ENCODE measurements at regions not wholly inside any gene's neighbourhood (a gene's known extent, or its start where the extent isn't known, plus 50 kb on each side); places are given as distances from the start of the nearest gene placed in this dataset.
A peak's percentile ranks its signal among the peaks of the same experiment; 100 is the strongest.

DNA sequence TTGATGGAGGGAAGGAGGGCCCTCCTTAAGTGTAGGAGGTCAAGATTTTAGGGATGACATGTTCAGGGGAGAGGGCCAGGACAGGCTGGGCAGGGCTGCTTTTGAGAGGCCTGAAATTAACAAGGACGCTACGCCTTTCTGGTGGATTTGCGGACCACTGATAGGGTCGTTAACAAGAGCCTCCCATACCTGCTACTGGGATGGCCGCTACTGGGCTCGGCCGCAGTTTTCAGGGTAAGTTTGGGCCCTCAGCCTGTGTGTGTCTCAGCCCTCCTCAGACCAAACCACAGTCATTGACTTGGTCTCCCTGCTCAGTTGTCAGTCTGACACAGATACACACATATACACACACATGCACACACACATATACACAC is 180.9 kb downstream of the SMAD2 start:
- TF ChIP-seq ZFX (IDR thresholded peaks at IDR 0.05): no peak
- TF ChIP-seq, protein P1, sequence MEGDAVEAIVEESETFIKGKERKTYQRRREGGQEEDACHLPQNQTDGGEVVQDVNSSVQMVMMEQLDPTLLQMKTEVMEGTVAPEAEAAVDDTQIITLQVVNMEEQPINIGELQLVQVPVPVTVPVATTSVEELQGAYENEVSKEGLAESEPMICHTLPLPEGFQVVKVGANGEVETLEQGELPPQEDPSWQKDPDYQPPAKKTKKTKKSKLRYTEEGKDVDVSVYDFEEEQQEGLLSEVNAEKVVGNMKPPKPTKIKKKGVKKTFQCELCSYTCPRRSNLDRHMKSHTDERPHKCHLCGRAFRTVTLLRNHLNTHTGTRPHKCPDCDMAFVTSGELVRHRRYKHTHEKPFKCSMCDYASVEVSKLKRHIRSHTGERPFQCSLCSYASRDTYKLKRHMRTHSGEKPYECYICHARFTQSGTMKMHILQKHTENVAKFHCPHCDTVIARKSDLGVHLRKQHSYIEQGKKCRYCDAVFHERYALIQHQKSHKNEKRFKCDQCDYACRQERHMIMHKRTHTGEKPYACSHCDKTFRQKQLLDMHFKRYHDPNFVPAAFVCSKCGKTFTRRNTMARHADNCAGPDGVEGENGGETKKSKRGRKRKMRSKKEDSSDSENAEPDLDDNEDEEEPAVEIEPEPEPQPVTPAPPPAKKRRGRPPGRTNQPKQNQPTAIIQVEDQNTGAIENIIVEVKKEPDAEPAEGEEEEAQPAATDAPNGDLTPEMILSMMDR (conservative IDR thresholded peaks at IDR 0.05): no peak; the same call in 1 of the 2 replicates
- H3K27ac ChIP-seq: no peak overlapping the region

DNA sequence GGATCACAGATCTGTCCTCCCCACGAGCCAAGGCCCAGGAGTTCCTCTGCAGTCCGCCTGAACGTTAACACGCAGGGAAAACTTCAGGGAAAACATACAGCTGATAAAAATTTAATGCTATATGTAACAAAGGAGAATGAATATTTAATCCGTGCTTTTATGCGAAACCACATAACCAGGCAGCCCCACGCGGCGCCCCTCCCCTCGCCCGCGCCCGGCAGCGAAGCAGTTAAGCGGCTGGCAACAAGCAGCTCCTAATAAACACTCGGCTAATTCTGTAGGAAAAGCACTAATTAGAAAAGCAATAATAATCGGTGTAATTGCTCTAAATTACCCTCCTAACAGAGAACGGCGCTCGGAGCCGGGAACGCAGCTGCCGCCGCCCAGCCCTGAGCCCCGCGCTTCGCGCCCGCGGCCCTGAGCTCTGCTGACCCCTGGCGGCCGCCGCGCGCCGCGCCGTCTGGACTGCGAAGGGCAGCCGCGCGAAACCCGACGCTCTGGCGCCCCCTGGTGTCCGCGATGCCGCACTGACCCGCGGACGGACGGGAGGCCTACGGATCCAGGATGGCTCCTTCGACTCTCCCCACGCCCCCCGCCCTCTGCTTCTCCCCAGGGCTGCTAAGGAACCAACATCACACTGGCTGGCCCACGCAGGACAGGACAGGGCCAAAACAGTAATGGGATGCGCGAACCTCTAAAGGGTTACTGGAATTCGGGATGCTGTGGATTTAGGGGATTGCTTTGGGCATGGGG is 181.4 kb downstream of the SMAD2 start:
- H3K27ac ChIP-seq: no peak overlapping the region
- TF ChIP-seq, protein P1 (conservative IDR thresholded peaks at IDR 0.05): peak; percentile 100
- no peak for TF ChIP-seq ZFX (IDR thresholded peaks at IDR 0.05)

DNA sequence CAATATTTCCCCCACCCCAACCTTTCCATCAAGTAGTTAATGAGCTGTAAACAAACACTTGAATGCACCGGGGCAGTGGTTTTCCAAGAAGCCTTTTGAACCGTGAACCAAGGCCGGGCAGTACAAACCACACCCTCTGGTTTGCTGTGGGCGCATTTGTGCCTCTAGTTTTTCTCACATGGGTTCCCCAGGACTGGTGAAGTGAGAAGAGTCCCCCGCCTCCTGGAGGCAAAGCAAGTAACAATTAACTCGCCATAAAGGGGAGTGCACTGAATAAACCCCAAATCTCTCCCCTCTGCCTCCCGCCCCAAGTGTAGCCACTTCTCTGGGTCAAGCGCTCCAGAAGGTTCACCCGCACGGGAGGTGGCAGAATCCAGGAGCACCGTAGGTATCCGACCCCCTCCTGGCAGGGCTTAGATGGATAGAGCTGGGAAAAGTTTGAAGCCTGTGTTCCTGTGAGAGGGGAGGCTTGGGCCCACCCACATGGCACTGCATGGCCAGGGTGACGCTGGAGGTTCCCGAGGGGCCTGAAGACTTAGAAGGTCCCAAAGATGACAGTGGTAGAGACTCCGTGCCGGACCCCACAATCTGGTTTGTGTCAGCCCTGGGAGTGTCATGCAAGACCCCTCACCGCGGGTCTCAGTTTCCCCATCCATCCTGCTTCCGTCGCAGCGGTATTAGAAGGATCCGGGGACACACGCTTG is 182.2 kb downstream of the SMAD2 start:
- TF ChIP-seq ZFX (IDR thresholded peaks at IDR 0.05): no peak
- TF ChIP-seq, protein P1 (conservative IDR thresholded peaks at IDR 0.05): no peak
- no peak overlapping the region for H3K27ac ChIP-seq

DNA sequence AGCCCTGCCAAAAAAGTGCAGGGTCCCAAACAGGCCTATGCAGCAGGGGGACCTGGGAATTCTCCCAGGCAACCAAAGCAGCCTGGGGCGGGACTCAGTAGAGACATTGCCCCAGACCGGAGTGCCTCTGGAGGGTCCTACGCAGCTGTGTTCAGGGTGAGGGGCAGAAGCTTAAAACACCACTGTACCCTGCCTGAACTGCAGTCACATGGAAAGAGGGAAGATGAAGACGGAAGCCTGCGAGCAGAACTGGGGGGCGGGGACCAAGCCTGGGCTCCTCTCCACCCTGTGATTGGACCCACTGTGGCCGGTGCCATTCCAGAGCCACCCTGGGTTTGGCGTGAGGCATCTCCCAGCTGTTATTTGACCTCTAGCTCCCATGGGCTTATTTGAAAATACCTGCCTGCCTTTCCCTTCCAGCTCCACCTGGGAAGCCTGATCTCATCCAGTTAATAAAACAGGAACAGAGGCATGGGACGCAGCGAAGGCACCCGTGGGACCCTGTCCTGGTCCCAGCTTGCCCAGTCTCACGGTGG is 183.1 kb downstream of the SMAD2 start:
- H3K27ac ChIP-seq: no peak overlapping the region
- TF ChIP-seq, protein P1 (conservative IDR thresholded peaks at IDR 0.05): no peak
- no peak for TF ChIP-seq ZFX (IDR thresholded peaks at IDR 0.05)

DNA sequence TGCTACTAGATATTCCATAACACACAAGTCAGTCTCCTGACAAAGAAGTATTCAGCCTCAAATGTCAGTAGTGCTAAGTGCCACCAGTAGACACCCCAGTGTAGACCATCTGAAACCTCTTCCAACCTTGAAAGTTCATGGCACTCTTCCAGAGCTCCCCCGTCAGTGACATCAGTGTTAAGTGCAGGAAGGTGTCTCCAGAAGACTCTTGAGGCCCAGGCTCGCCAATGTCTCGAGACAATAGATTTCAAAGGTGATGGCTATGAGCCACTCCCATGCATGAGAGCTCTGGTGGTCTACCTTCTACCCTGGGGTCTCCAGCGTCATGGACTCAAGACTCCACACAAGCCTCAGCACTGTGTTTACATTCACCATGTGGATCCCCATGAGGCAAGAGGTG is 183.8 kb downstream of the SMAD2 start:
- no peak overlapping the region for H3K27ac ChIP-seq
- TF ChIP-seq ZFX (IDR thresholded peaks at IDR 0.05): no peak
- TF ChIP-seq, protein P1 (conservative IDR thresholded peaks at IDR 0.05): no peak

DNA sequence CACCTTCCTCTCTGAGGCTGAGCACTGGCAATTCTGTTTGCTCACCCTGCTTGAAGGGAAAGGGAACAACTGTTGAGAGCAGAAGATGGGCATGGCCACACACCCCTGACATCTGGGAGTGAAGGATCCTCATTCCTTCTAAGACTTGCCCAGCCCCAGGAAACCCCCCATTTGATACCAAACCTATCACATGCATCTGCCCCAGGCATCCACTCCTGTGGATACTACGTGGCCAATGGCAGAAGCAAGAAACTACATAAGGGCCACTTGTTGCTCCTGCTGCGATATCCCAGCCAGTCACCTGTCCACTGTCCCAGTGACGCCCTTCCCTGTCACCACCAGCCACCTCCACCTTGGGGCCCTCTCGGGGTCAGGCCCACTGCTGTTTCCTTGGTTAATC is 185.2 kb downstream of the SMAD2 start:
- H3K27ac ChIP-seq: no peak overlapping the region
- TF ChIP-seq ZFX (IDR thresholded peaks at IDR 0.05): no peak
- TF ChIP-seq, protein P1 (conservative IDR thresholded peaks at IDR 0.05): no peak

DNA sequence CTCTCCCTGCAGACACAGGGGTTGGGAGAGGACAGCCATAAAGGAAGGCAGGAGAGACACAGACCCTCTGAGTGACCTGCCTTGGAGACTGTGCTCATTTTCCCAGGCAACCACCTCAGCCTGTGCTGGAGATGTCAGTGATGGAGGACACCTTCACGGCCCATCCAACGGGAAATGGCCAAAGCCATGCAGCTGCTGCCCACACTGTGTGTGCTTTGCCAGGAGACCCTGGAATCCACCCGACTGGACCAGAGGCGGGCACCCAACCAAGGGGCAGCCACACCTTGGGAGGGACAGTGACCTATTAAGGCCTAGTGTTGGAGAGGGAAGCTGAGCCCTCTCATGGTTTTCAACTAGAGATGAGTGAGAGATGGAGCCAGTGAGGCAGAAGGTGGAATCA is 192.5 kb downstream of the SMAD2 start:
- H3K27ac ChIP-seq: no peak overlapping the region
- TF ChIP-seq, protein P1 (conservative IDR thresholded peaks at IDR 0.05): no peak
- no peak for TF ChIP-seq ZFX (IDR thresholded peaks at IDR 0.05)
